Pons (tissue), 1 donor: ENCODE measurements at regions not wholly inside any gene's neighbourhood (a gene's known extent, or its start where the extent isn't known, plus 50 kb on each side); places are given as distances from the start of the nearest gene placed in this dataset.

Experiments
- DNase-seq: peaks from one replicate; pipeline ENCODE4 v3.0.0-alpha.2; 2016; ENCODE audit warnings: low spot score

DNA sequence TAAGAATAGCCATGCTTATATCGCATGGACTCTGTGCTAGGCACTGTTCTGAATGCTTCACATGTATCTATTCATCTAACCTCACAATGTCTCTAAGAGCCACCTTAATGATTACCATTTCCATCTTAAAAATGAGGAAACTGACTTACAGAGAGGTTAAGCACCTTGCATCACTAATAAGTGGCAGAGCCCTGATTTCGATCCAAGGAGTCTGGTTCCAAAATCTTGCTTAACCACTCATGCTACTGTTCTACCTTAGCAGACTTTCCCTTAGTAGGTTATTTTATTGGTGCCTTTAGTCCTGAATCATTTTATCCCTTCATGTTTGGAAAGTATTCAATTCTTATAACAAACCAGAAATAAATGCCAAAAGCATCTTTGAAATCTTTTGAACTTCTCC, 89.2 kb upstream of the DCBLD2 start:
- no peak for DNase-seq

- no peak for DNase-seq
Observed at GRCh38 chr3:98986073-98986472, 84.6 kb upstream of the DCBLD2 start.

GRCh38 chr3:98985431-98985830, 83.9 kb upstream of the DCBLD2 start:
- no peak for DNase-seq

DNA sequence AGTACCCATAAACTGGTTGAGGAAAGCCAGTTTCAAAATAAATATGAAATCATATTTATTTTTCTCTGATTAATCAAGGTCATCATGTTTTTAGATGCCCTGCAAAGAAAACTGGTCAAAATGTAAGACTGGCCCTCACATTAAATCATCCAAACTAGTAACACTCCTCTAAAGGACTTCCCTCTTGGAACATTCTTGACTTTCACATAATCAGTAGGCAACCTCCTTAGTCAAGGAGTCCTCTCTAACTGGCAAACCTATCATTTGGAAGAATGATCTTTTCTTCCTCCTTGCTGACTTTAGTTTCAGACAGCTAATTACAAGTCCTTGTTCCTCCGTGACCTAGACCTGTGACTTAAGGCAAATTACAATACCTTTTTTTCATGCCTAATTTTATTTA, 82.5 kb upstream of the DCBLD2 start:
- DNase-seq, result no peak

DNA sequence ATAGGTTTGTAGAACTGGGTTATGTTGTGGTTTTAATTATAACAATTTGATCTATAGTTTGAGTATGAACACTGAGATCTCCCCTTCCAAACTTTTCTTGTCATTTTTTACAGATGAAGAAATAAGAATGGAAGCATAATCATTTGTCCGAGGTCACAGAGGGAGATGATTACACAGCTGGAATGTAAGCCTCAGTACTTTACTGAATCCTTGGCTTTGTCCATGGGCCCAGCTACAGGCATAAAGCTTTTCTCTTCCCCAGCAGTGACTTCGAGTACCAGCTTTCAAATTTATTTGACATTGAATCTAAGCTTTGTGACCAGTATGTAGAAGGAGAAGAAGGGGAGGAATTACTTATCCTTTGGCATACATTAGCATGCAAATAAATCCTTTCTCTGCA, 80.9 kb upstream of the DCBLD2 start:
- peak; percentile 8 for DNase-seq

- DNase-seq, result no peak
Observed at GRCh38 chr3:98980915-98981596, 79.6 kb upstream of the DCBLD2 start.

GRCh38 chr3:98979296-98979695, 77.8 kb upstream of the DCBLD2 start:
- DNase-seq, result no peak

DNA sequence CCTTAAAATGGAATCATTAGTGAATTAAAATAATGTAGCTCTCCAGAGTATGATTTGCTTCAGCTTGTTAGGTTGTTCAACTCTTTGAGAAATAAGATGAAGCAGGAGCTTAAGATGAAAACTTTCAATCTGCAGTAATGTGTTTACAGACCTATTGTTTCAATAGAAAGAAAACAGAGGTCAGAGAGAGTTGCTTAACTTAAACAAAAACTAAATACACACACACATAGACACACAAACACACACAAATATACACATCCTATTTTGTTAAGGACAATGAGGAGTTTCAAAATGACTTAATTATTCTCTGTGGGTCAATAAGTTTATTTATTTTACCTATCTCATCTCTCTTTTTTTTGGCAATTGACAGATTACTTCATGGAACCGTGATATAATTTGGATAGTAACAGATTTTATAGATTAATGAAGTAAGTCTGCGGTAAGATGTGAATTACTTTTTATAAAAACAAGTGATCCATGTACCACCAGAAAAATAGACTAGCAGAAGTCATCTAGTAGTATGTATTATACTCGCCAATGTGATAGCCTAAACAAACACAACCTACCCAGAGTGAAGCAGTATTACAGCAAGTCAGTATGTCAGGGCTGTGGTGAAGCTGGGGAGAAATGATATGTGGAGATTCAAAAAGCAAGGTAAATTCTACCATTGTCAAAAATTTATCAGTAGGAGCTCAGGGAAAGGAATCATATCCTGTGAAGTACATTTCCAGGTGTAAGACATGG, 76.7 kb upstream of the DCBLD2 start:
- DNase-seq, result no peak

DNA sequence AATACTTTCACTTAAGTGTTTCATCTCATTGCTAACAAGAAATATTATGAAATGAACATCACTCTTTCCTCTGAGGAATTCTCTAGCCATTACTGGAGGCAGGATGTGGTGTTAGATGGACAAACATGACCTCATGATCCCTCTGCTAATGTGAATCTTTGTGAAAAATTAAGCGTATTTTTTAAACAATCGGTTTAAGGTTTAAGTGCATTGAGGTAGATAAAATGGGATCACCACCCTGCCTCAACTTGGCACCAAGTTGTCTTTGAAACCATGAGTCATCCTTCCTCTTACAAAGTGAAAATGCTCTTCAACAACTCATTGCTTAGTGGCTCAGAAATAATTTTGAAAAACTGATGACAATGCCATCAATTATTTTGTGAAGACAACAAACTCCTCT, 76.0 kb upstream of the DCBLD2 start:
- no peak for DNase-seq

- DNase-seq, result no peak
Observed at GRCh38 chr3:98974442-98974841, 72.9 kb upstream of the DCBLD2 start.

GRCh38 chr3:98972720-98973119, 71.2 kb upstream of the DCBLD2 start:
- no peak for DNase-seq

GRCh38 chr3:98972155-98972554, 70.7 kb upstream of the DCBLD2 start:
- no peak for DNase-seq

- no peak for DNase-seq
Observed at GRCh38 chr3:98971169-98971681, 69.7 kb upstream of the DCBLD2 start.

DNA sequence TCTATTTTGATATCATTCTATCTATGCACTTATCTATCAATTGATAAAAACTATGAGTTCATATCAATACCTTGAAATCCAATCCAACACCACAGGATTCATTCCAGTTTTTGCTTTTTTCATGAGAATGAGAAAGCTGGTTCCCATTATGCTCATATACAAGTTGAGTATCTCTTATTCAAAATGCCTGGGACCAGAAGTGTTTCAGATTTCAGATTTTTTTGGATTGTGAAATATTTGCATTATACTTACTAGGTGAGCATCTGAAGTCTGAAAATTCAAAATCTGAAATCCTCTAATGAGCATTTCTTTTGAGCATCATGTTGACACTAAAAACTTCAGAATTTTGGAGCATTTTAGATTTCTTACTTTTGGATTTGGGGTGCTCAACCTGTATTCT, 67.8 kb upstream of the DCBLD2 start:
- DNase-seq, result no peak

GRCh38 chr3:98968824-98969223, 67.3 kb upstream of the DCBLD2 start:
- DNase-seq, result no peak

- DNase-seq, result no peak
Observed at GRCh38 chr3:98968347-98968746, 66.9 kb upstream of the DCBLD2 start.

DNA sequence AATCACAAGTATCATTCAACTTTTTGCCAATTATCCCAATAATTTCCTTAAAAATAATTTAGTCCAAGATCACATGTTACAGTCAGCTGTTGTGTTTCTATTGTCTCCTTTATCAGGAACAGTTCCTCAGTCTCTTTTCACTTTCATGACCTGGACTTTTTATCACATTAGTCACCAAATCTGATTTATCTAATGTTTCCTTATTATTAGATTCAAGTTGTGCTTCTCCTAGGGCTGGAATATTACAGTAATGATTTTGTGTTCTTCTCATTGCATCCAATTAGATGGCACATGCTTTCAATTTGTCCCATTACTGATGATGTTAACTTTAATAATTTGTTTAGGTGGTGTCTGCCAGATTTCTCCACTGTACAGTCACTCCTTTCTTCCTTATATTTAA, 66.3 kb upstream of the DCBLD2 start:
- no peak for DNase-seq

DNA sequence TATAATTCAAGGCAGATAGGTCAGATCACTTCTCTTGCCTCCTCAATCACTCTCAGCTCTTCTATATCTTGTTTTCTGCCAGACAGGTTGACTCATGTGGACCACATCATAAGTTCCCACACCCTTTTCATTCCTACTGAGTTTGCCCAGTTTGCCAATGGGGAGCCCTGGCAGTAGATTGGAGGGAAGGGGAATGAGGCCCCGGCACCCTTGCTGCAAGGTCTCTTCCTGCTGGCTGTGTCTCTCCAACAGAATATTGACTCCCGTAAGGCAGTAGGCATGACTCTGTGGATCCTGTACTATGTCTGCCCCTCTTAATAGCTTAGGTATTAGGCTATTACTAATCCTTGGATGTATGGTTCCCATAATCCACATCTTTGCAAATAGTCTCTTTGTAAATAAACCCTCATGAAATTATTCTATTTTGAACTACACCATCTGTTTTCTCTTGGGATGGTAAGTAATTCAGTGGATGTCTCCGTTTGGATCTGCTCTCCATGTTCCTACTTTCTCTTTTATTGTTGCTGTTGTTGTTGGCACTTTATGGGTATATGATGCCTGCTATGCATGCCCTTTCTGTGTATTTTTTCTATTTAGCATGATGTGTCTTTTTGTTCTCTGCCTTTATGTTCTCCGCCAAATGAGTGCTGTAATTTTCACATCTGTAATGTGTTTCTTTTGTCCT, 65.5 kb upstream of the DCBLD2 start:
- DNase-seq, result no peak

DNA sequence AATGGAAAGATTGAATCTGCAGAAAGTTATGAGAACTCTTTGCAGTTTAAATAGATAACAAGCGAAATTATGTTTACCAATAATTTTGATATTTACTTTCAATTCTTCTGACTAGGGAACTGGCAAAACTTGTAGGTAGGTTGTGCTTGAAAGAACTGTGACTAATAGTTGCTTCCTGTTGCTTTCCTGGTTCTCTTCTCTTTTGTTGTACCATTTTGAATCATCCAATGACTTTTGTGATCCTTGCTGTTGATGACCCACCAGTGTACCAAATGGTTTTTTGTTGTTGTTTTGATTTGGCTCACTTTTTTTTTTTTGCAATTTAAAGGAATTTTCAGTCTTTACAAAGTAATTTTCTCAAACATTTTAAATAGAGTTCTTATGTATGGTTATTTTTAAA, 64.9 kb upstream of the DCBLD2 start:
- DNase-seq, result no peak

- DNase-seq, result no peak
Observed at GRCh38 chr3:98964784-98965183, 63.3 kb upstream of the DCBLD2 start.

- no peak for DNase-seq
Observed at GRCh38 chr3:98963546-98963945, 62.1 kb upstream of the DCBLD2 start.

- DNase-seq, result no peak
Observed at GRCh38 chr3:98962951-98963350, 61.5 kb upstream of the DCBLD2 start.
